BLaER1 (cell line): ENCODE measurements at regions not wholly inside any gene's neighbourhood (a gene's known extent, or its start where the extent isn't known, plus 50 kb on each side); places are given as distances from the start of the nearest gene placed in this dataset.
A peak's percentile ranks its signal among the peaks of the same experiment; 100 is the strongest.
"Not testable (repeated sequence)": the region's sequence is repeated elsewhere in the genome, so short reads cannot be mapped to it uniquely, and the experiment has no call there.

Experiments
- H3K27ac ChIP-seq: shearing (Covaris generic); formaldehyde crosslinking; 2 replicates; pipeline ENCODE4 v1.8.1; 2022
- H3K27me3 ChIP-seq: shearing (Covaris generic); formaldehyde crosslinking; 2 replicates; pipeline ENCODE4 v1.8.1; 2022
- H3K36me3 ChIP-seq: shearing (Covaris generic); formaldehyde crosslinking; 2 replicates; pipeline ENCODE4 v1.8.1; 2022
- H3K4me1 ChIP-seq: shearing (Covaris generic); formaldehyde crosslinking; 2 replicates; pipeline ENCODE4 v1.8.1; 2022
- H3K4me2 ChIP-seq: shearing (Covaris generic); formaldehyde crosslinking; 2 replicates; pipeline ENCODE4 v1.8.1; 2022
- H3K4me3 ChIP-seq: shearing (Covaris generic); formaldehyde crosslinking; 2 replicates; pipeline ENCODE4 v1.8.1; 2022
- H3K9ac ChIP-seq: shearing (Covaris generic); formaldehyde crosslinking; 2 replicates; pipeline ENCODE4 v1.8.1; 2022
- H3K9me3 ChIP-seq: shearing (Covaris generic); formaldehyde crosslinking; 2 replicates; pipeline ENCODE4 v1.8.1; 2022
- H4K20me1 ChIP-seq: shearing (Covaris generic); formaldehyde crosslinking; 2 replicates; pipeline ENCODE4 v1.8.1; 2022
- Cebpa-rat ChIP-seq: shearing (Covaris generic); IDR thresholded peaks from 2 replicates; pipeline ENCODE4 v1.8.1; 2022

GRCh38 chr3:197394464-197395321, 96.3 kb upstream of the DLG1 start:
- Histone ChIP-seq H3K4me2 (no peak overlapping the region), H3K9me3 (no peaks in the 10 kb centered on the region), H3K9ac (no peak overlapping the region), H4K20me1 (no peaks in the 10 kb centered on the region), H3K4me1 (peaks cover 10% of the 10 kb centered on the region; the same call in 1 of the 2 replicates), H3K27ac (no peak overlapping the region), H3K4me3 (no peak overlapping the region), H3K36me3 (no peaks in the 10 kb centered on the region), H3K27me3 (no peaks in the 10 kb centered on the region)
- TF ChIP-seq Cebpa-rat, result no peak

- H3K4me3 ChIP-seq, H3K27me3 ChIP-seq, H4K20me1 ChIP-seq, H3K9ac ChIP-seq, H3K4me2 ChIP-seq, H3K9me3 ChIP-seq, H3K27ac ChIP-seq, H3K36me3 ChIP-seq, H3K4me1 ChIP-seq: not testable (repeated sequence)
Measured at GRCh38 chr3:197394126-197394463, 95.7 kb upstream of the DLG1 start.

- H3K4me3 ChIP-seq, result no peak overlapping the region
- H3K27ac ChIP-seq, result no peak overlapping the region
- H3K27me3 ChIP-seq, result no peaks in the 10 kb centered on the region
- no peaks in the 10 kb centered on the region for H3K9me3 ChIP-seq
- H4K20me1 ChIP-seq, result no peaks in the 10 kb centered on the region
- no peak overlapping the region for H3K9ac ChIP-seq
- no peak for TF ChIP-seq Cebpa-rat
- peaks cover 10% of the 10 kb centered on the region; the same call in 1 of the 2 replicates for H3K4me1 ChIP-seq
- no peaks in the 10 kb centered on the region for H3K36me3 ChIP-seq
- no peak overlapping the region for H3K4me2 ChIP-seq
Measured at GRCh38 chr3:197393711-197394110, 95.3 kb upstream of the DLG1 start.

GRCh38 chr3:197392961-197393360, 94.5 kb upstream of the DLG1 start:
- Histone ChIP-seq H3K9ac (no peak overlapping the region), H3K36me3 (no peaks in the 10 kb centered on the region), H3K9me3 (no peaks in the 10 kb centered on the region), H3K4me2 (0 out of 2 replicates have a peak overlapping the region, but pooled peaks have one; percentile 2), H3K4me1 (peaks cover 10% of the 10 kb centered on the region; the same call in 1 of the 2 replicates), H3K27me3 (no peaks in the 10 kb centered on the region), H3K27ac (no peak overlapping the region), H3K4me3 (no peak overlapping the region), H4K20me1 (no peaks in the 10 kb centered on the region)
- no peak for TF ChIP-seq Cebpa-rat

GRCh38 chr3:197381371-197381770, 83.0 kb upstream of the DLG1 start:
- no peak overlapping the region for H3K9ac ChIP-seq

GRCh38 chr3:197380786-197381185, 82.4 kb upstream of the DLG1 start:
- Histone ChIP-seq H3K36me3 (no peaks in the 10 kb centered on the region), H4K20me1 (no peaks in the 10 kb centered on the region), H3K4me3 (no peak overlapping the region), H3K27ac (no peak overlapping the region), H3K9ac (no peak overlapping the region), H3K27me3 (no peaks in the 10 kb centered on the region), H3K9me3 (0 out of 2 replicates have a peak, but pooled peaks cover 5% of the 10 kb centered on the region), H3K4me2 (no peak overlapping the region), H3K4me1 (peaks cover 5% of the 10 kb centered on the region; the same call in 1 of the 2 replicates)
- TF ChIP-seq Cebpa-rat, result no peak

More at GRCh38 chr3:197381371-197381770, 83.0 kb upstream of the DLG1 start:
- Histone ChIP-seq H3K4me2 (no peak overlapping the region), H3K4me1 (peaks cover 5% of the 10 kb centered on the region; the same call in 1 of the 2 replicates), H4K20me1 (no peaks in the 10 kb centered on the region), H3K9me3 (0 out of 2 replicates have a peak, but pooled peaks cover 5% of the 10 kb centered on the region), H3K4me3 (no peak overlapping the region), H3K36me3 (no peaks in the 10 kb centered on the region), H3K27ac (no peak overlapping the region), H3K27me3 (no peaks in the 10 kb centered on the region)
- no peak for TF ChIP-seq Cebpa-rat

GRCh38 chr3:197378985-197379718, 80.7 kb upstream of the DLG1 start:
- Histone ChIP-seq H3K9me3 (0 out of 2 replicates have a peak, but pooled peaks cover 3% of the 10 kb centered on the region), H4K20me1 (no peaks in the 10 kb centered on the region), H3K36me3 (no peaks in the 10 kb centered on the region), H3K4me2 (no peak overlapping the region), H3K4me3 (no peak overlapping the region), H3K27ac (no peak overlapping the region), H3K27me3 (no peaks in the 10 kb centered on the region), H3K9ac (no peak overlapping the region), H3K4me1 (peaks cover 5% of the 10 kb centered on the region; the same call in 1 of the 2 replicates)
- TF ChIP-seq Cebpa-rat, result no peak

GRCh38 chr3:197376735-197377555, 78.5 kb upstream of the DLG1 start:
- Histone ChIP-seq H3K4me1 (peaks cover 5% of the 10 kb centered on the region; the same call in 1 of the 2 replicates), H4K20me1 (no peaks in the 10 kb centered on the region), H3K27me3 (no peaks in the 10 kb centered on the region), H3K27ac (no peak overlapping the region), H3K9me3 (no peaks in the 10 kb centered on the region), H3K36me3 (no peaks in the 10 kb centered on the region), H3K9ac (no peak overlapping the region), H3K4me2 (no peak overlapping the region), H3K4me3 (no peak overlapping the region)
- no peak for TF ChIP-seq Cebpa-rat

- Histone ChIP-seq H3K9me3 (no peaks in the 10 kb centered on the region), H3K36me3 (no peaks in the 10 kb centered on the region), H3K27me3 (no peaks in the 10 kb centered on the region), H3K4me1 (peaks cover 5% of the 10 kb centered on the region; the same call in 1 of the 2 replicates), H3K4me3 (no peak overlapping the region), H3K9ac (no peak overlapping the region), H4K20me1 (no peaks in the 10 kb centered on the region), H3K4me2 (no peak overlapping the region), H3K27ac (no peak overlapping the region)
- TF ChIP-seq Cebpa-rat, result no peak
Measured at GRCh38 chr3:197376020-197376419, 77.6 kb upstream of the DLG1 start.
